ENCODE measurements at regions not wholly inside any gene's neighbourhood (a gene's known extent, or its start where the extent isn't known, plus 50 kb on each side); places are given as distances from the start of the nearest gene placed in this dataset.

- Histone ChIP-seq H3K27ac (no peak overlapping the region), H3K9me3 (peaks cover 0 to 2% of the 10 kb centered on the region in 2 donors), H3K4me3 (no peak overlapping the region), H3K27me3 (no peaks in the 10 kb centered on the region), H3K36me3 (no peaks in the 10 kb centered on the region), H3K4me1 (no peaks in the 10 kb centered on the region)
- TF ChIP-seq POLR2AphosphoS5 (IDR thresholded peaks at IDR 0.05) (no peak), POLR2A (IDR thresholded peaks at IDR 0.05) (no peak)
- intact Hi-C loops (cut with DNase I; ENCODE audit: low total_unique reads) (no loop called here), in situ Hi-C loops (cut with MboI; ENCODE audit: low pct_ligation_motif_present in 1 of 4, low pct_unique_long_range_greater_than_20kb in 1 of 4, low sequenced_read_pairs in 3 of 4) (no loop called here)
- WGBS, 2 donors (ENCODE audit: low coverage in 1 of 2) = 81 to 100% methylated on average over 1 of the region's 1 CpG
- DNase-seq = no peak
Observed at GRCh38 chr3:83890039-83890762, 1068.6 kb upstream of the CADM2 start.

GRCh38 chr3:83890763-83891135 is 1068.0 kb upstream of the CADM2 start:
- WGBS, 2 donors (ENCODE audit: low coverage in 1 of 2) = 68 to 100% methylated on average over 1 to 2 of the region's 2 CpGs
- in situ Hi-C loops (cut with MboI; ENCODE audit: low pct_ligation_motif_present in 1 of 4, low pct_unique_long_range_greater_than_20kb in 1 of 4, low sequenced_read_pairs in 3 of 4) = no loop called here
- Histone ChIP-seq H3K36me3 (no peaks in the 10 kb centered on the region), H3K9me3 (peaks cover 0 to 2% of the 10 kb centered on the region in 2 donors), H3K4me3 (no peak overlapping the region), H3K27me3 (no peaks in the 10 kb centered on the region), H3K4me1 (no peaks in the 10 kb centered on the region), H3K27ac (no peak overlapping the region)
- no peak for DNase-seq
- TF ChIP-seq EP300 (IDR thresholded peaks at IDR 0.05; ENCODE audit: low read depth) = no peak
- no peak for TF ChIP-seq POLR2AphosphoS5 (IDR thresholded peaks at IDR 0.05)
- TF ChIP-seq POLR2A (IDR thresholded peaks at IDR 0.05) = no peak
- TF ChIP-seq CTCF (IDR thresholded peaks at IDR 0.05) = no peak
- intact Hi-C loops (cut with DNase I; ENCODE audit: low total_unique reads) = no loop called here

GRCh38 chr3:83894223-83894622 is 1064.6 kb upstream of the CADM2 start:
- in situ Hi-C loops (cut with MboI; ENCODE audit: low pct_ligation_motif_present in 1 of 4, low pct_unique_long_range_greater_than_20kb in 1 of 4, low sequenced_read_pairs in 3 of 4) (no loop called here), intact Hi-C loops (cut with DNase I; ENCODE audit: low total_unique reads) (no loop called here)
- no peaks in the 10 kb centered on the region for H3K36me3 ChIP-seq
- 54 to 66% methylated on average over 2 of the region's 2 CpGs for WGBS, 2 donors (ENCODE audit: low coverage in 1 of 2)
- H3K9me3 ChIP-seq = peaks cover 0 to 3% of the 10 kb centered on the region in 2 donors
- H3K27me3 ChIP-seq = no peaks in the 10 kb centered on the region
- TF ChIP-seq POLR2A (IDR thresholded peaks at IDR 0.05) (no peak), CTCF (IDR thresholded peaks at IDR 0.05) (no peak), EP300 (IDR thresholded peaks at IDR 0.05; ENCODE audit: low read depth) (no peak), POLR2AphosphoS5 (IDR thresholded peaks at IDR 0.05) (no peak)
- no peak for DNase-seq
- no peak overlapping the region for H3K27ac ChIP-seq
- H3K4me3 ChIP-seq = no peak overlapping the region
- no peaks in the 10 kb centered on the region for H3K4me1 ChIP-seq

- peaks cover 0 to 3% of the 10 kb centered on the region in 2 donors for H3K9me3 ChIP-seq
- TF ChIP-seq POLR2AphosphoS5 (IDR thresholded peaks at IDR 0.05) = no peak
- TF ChIP-seq POLR2A (IDR thresholded peaks at IDR 0.05) = no peak
- no peak for TF ChIP-seq CTCF (IDR thresholded peaks at IDR 0.05)
- TF ChIP-seq EP300 (IDR thresholded peaks at IDR 0.05; ENCODE audit: low read depth) = no peak
- no peak overlapping the region for H3K4me3 ChIP-seq
Observed at GRCh38 chr3:83895892-83896291, 1062.9 kb upstream of the CADM2 start.

More at GRCh38 chr3:83895892-83896291, 1062.9 kb upstream of the CADM2 start:
- no peaks in the 10 kb centered on the region for H3K27me3 ChIP-seq
- no peak for DNase-seq
- H3K27ac ChIP-seq = no peak overlapping the region
- in situ Hi-C loops (cut with MboI; ENCODE audit: low pct_ligation_motif_present in 1 of 4, low pct_unique_long_range_greater_than_20kb in 1 of 4, low sequenced_read_pairs in 3 of 4) (no loop called here), intact Hi-C loops (cut with DNase I; ENCODE audit: low total_unique reads) (no loop called here)
- WGBS, 2 donors (ENCODE audit: low coverage in 1 of 2) = 10 to 43% methylated on average over 1 of the region's 1 CpG
- no peaks in the 10 kb centered on the region for H3K36me3 ChIP-seq
- no peaks in the 10 kb centered on the region for H3K4me1 ChIP-seq

All from transverse colon (tissue), 4 donors.